ENCODE measurements at regions not wholly inside any gene's neighbourhood (a gene's known extent, or its start where the extent isn't known, plus 50 kb on each side); places are given as distances from the start of the nearest gene placed in this dataset.

- Histone ChIP-seq H3K79me2 (replicated peaks; ENCODE audit: insufficient read depth) (no peaks in the 10 kb centered on the region), H3K4me1 (ENCODE audit: insufficient read depth) (no peaks in the 10 kb centered on the region), H3K36me3 (ENCODE audit: insufficient read depth) (no peaks in the 10 kb centered on the region), H3K4me3 (no peak overlapping the region), H3F3A (replicated peaks; ENCODE audit: low read depth) (no peaks in the 10 kb centered on the region), H4K20me1 (replicated peaks; ENCODE audit: insufficient read depth) (no peaks in the 10 kb centered on the region), H3K27ac (ENCODE audit: low read depth) (no peak overlapping the region), H3K27me3 (ENCODE audit: insufficient read depth) (no peaks in the 10 kb centered on the region), H2AFZ (no peak overlapping the region), H3K9me2 (ENCODE audit: insufficient read depth) (no peaks in the 10 kb centered on the region), H3K4me2 (no peak overlapping the region)
- no peaks in the 10 kb centered on the region for H3K27me3 Mint-ChIP-seq (ENCODE audit: insufficient read depth, low read depth, poor library complexity)
- DNase-seq (ENCODE audit: low spot score) (no peak), ATAC-seq (no peak)
- H3K4me3 Mint-ChIP-seq = no peak overlapping the region
- no peaks in the 10 kb centered on the region for H3K4me1 Mint-ChIP-seq
- no peak overlapping the region for H3K27ac Mint-ChIP-seq
- no peaks in the 10 kb centered on the region for H3K36me3 Mint-ChIP-seq (ENCODE audit: low read depth)
- TF ChIP-seq POLR2AphosphoS5 (IDR thresholded peaks at IDR 0.05; ENCODE audit: low read depth) (no peak), ZNF114 (CRISPR knock-in tag; IDR thresholded peaks at IDR 0.05) (no peak), EZH2 (IDR thresholded peaks at IDR 0.05; ENCODE audit: low read depth, unreplicated experiment) (no peak)
- no peaks in the 10 kb centered on the region for H3K9me3 Mint-ChIP-seq
Observed at GRCh38 chr4:12861422-12861821, 622.7 kb downstream of the RAB28 start.

DNA sequence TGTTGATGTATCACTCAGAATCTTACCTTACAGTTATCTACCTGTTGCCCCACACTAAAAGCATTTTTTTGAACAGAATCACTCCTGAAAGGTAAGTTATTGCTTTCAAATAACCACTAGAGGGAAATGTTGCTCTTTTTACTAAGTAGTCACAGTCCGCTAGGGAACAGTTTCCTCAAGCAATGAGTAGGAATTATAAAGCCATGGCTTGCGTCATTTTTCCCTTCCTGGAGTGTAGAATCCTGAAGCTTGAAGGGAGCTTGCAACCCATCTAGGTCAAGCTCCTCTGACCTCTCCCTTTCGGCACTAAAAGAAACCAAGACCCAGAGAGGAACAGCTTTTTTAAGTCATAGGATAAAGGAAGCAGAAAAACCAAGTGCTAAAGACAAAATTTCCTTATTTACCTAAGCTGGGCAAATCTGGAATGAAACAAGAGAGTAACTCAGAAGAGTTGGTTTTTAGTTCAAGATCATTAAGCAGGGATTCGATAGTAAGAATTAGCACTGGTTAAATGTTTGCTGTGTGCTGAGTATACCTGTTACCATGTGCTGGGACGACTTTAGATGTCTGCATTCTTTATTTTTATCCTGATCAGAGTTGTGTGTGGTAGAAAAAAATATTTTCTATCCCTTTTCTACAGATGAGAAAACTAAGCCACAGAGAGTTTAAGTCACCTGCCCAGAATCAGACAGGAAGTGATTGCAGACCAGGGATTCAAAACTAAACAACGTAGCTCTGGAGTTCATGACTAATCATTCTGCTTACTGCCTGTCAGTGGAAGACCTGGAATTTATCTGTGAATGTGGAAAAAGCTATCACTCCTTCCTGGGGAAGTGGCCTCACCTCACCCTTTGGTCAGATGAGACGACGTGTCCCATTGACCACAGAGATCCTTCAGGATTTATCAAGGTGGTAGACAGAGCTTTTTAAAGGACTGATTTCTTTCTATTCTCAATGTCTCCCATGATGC is 631.5 kb downstream of the RAB28 start:
- Mint-ChIP-seq H3K27me3 (ENCODE audit: insufficient read depth, low read depth, poor library complexity) (peaks cover 2% of the 10 kb centered on the region), H3K9me3 (no peaks in the 10 kb centered on the region), H3K36me3 (ENCODE audit: low read depth) (no peaks in the 10 kb centered on the region), H3K27ac (peak overlapping the region; percentile 93; the same call in 1 of the 2 replicates), H3K4me1 (peaks cover 10% of the 10 kb centered on the region), H3K4me3 (no peak overlapping the region)
- Histone ChIP-seq H3K4me2 (no peak overlapping the region), H3K27me3 (ENCODE audit: insufficient read depth) (no peaks in the 10 kb centered on the region), H3F3A (replicated peaks; ENCODE audit: low read depth) (no peaks in the 10 kb centered on the region), H3K9me2 (ENCODE audit: insufficient read depth) (no peaks in the 10 kb centered on the region), H3K36me3 (ENCODE audit: insufficient read depth) (no peaks in the 10 kb centered on the region), H3K4me1 (ENCODE audit: insufficient read depth) (no peaks in the 10 kb centered on the region), H4K20me1 (replicated peaks; ENCODE audit: insufficient read depth) (no peaks in the 10 kb centered on the region), H3K79me2 (replicated peaks; ENCODE audit: insufficient read depth) (no peaks in the 10 kb centered on the region), H3K27ac (ENCODE audit: low read depth) (no peak overlapping the region), H2AFZ (no peak overlapping the region), H3K4me3 (no peak overlapping the region)
- ATAC-seq (peak; percentile 98), DNase-seq (ENCODE audit: low spot score) (peak; percentile 94)
- no peak for TF ChIP-seq ZNF114 (CRISPR knock-in tag; IDR thresholded peaks at IDR 0.05)
- TF ChIP-seq, protein P1, sequence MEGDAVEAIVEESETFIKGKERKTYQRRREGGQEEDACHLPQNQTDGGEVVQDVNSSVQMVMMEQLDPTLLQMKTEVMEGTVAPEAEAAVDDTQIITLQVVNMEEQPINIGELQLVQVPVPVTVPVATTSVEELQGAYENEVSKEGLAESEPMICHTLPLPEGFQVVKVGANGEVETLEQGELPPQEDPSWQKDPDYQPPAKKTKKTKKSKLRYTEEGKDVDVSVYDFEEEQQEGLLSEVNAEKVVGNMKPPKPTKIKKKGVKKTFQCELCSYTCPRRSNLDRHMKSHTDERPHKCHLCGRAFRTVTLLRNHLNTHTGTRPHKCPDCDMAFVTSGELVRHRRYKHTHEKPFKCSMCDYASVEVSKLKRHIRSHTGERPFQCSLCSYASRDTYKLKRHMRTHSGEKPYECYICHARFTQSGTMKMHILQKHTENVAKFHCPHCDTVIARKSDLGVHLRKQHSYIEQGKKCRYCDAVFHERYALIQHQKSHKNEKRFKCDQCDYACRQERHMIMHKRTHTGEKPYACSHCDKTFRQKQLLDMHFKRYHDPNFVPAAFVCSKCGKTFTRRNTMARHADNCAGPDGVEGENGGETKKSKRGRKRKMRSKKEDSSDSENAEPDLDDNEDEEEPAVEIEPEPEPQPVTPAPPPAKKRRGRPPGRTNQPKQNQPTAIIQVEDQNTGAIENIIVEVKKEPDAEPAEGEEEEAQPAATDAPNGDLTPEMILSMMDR (conservative IDR thresholded peaks at IDR 0.05; ENCODE audit: low read depth in 2 of 2) = peak; percentile 74 to 83
- TF ChIP-seq EZH2 (IDR thresholded peaks at IDR 0.05; ENCODE audit: low read depth, unreplicated experiment) = no peak
- TF ChIP-seq ZNF462 (CRISPR knock-in tag; IDR thresholded peaks at IDR 0.05) = peak; percentile 53; the same call in 1 of the 2 replicates
- TF ChIP-seq NANOG (IDR thresholded peaks at IDR 0.05; ENCODE audit: borderline replicate concordance) = no peak
- no peak for TF ChIP-seq ZNF331 (CRISPR knock-in tag; IDR thresholded peaks at IDR 0.05; ENCODE audit: low read depth)
- no peak for TF ChIP-seq STAT1 (IDR thresholded peaks at IDR 0.05; ENCODE audit: unreplicated experiment)
